ENCODE measurements at regions not wholly inside any gene's neighbourhood (a gene's known extent, or its start where the extent isn't known, plus 50 kb on each side); places are given as distances from the start of the nearest gene placed in this dataset.

DNA sequence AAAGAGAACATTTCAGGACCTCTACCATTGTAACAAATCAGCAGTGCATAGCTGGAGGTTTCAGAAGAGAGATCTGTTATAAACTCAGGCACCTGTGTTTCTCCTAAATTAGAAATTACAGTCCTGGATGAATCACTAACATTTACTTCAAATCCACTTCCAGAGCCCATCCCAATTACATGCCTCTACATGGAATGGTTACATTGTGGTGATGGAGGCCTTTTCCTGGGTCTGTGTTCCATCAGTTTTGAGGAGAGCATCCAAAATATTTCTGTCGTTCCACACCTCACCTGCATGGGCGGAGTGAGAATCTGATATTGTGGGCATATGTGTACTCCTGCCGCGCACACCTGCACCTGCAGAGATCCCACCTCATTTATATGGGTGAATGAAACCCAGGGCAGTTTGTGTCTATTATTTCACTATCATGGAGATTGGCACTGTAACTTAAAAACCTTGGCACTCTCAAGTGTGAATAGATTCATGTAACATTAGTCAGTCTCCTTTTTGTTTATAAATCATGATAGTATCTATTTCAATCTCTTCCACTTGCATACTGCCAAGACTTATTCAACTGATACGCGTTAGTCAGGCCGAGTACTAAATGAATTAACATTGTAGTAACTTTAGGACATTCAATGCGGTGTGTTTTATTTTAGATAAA, 215.1 kb upstream of the FAR2 start:
- TF ChIP-seq, protein P1, sequence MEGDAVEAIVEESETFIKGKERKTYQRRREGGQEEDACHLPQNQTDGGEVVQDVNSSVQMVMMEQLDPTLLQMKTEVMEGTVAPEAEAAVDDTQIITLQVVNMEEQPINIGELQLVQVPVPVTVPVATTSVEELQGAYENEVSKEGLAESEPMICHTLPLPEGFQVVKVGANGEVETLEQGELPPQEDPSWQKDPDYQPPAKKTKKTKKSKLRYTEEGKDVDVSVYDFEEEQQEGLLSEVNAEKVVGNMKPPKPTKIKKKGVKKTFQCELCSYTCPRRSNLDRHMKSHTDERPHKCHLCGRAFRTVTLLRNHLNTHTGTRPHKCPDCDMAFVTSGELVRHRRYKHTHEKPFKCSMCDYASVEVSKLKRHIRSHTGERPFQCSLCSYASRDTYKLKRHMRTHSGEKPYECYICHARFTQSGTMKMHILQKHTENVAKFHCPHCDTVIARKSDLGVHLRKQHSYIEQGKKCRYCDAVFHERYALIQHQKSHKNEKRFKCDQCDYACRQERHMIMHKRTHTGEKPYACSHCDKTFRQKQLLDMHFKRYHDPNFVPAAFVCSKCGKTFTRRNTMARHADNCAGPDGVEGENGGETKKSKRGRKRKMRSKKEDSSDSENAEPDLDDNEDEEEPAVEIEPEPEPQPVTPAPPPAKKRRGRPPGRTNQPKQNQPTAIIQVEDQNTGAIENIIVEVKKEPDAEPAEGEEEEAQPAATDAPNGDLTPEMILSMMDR (IDR thresholded peaks at IDR 0.05), result no peak
- TF ChIP-seq POLR2A (IDR thresholded peaks at IDR 0.05), result no peak
